GM12878 (cell line): ENCODE measurements at regions not wholly inside any gene's neighbourhood (a gene's known extent, or its start where the extent isn't known, plus 50 kb on each side); places are given as distances from the start of the nearest gene placed in this dataset.

Experiments
- ATAC-seq: fragments of 200-7000 bp; cut with Tn5 transposase; 3 replicates; pipeline ENCODE4 v1.9.1; 2020; ENCODE audit warnings: mild to moderate bottlenecking, moderate library complexity
- BruUV-seq: library from RNA; stranded (reverse); fragments of 400-500 nt; replicated peaks from 2 replicates; lab custom pipeline; 2021; lab: Mats Ljungman, UMichigan
- CTCF ChIA-PET: fragments of 300-600 bp; sonication (Branson Sonifier 250); formaldehyde crosslinking; extraction: SDS; loops from one replicate; lab custom pipeline; 2021; ENCODE audit warnings: inconsistent platforms; lab: Yijun Ruan, JAX
- POLR2A ChIA-PET: fragments of 350-600 bp; formaldehyde crosslinking; extraction: SDS; loops from one replicate; lab custom pipeline; 2021; ENCODE audit warnings: inconsistent platforms; lab: Charles Lee
- RAD21 ChIA-PET: fragments of 300-600 bp; sonication (Branson Sonifier 250); formaldehyde crosslinking; loops from one replicate; lab custom pipeline; 2023; ENCODE audit warnings: antibody characterized with exemption; ENCODE audit not compliant: unreplicated experiment; lab: Charles Lee
- SMC1A ChIA-PET: fragments of 300-600 bp; sonication (Branson Sonifier 250); formaldehyde crosslinking; loops from one replicate; lab custom pipeline; 2023; ENCODE audit not compliant: unreplicated experiment, uncharacterized antibody; lab: Charles Lee
- DNase-seq: peaks from one replicate; pipeline ENCODE4 v3.0.0-alpha.2; 2011; ENCODE audit warnings: low read depth, low spot score
- FAIRE-seq: peaks from 3 replicates; lab custom pipeline; 2011; peaks lifted over from hg19 to GRCh38; lab: Jason Lieb, UNC
- H2AFZ ChIP-seq: 2 replicates; pipeline ENCODE4 v1.6.0; 2011; ENCODE audit warnings: low read depth, low read length, control low read depth; ENCODE audit not compliant: control insufficient read depth
- H3K27ac ChIP-seq: 2 replicates; pipeline ENCODE4 v1.5.1; 2011; ENCODE audit warnings: control low read depth; ENCODE audit not compliant: control insufficient read depth, insufficient read depth
- H3K27me3 ChIP-seq, 2 experiments: replicated peaks in 1 of 2; 2 replicates each; pipeline versions ENCODE4 v1.6.0 to v1.6.1; 2011; ENCODE audit warnings: low read length in 1 of 2; ENCODE audit not compliant: control insufficient read depth in 2 of 2, insufficient read depth in 2 of 2
- H3K36me3 ChIP-seq, 2 experiments: 2 replicates each; pipeline ENCODE4 v1.5.1; 2011; ENCODE audit warnings: low read length in 1 of 2; ENCODE audit not compliant: control insufficient read depth in 2 of 2, insufficient read depth in 2 of 2
- H3K4me1 ChIP-seq: 2 replicates; pipeline ENCODE4 v1.6.1; 2011; ENCODE audit warnings: mild to moderate bottlenecking, low read length, moderate library complexity, mixed read lengths; ENCODE audit not compliant: control insufficient read depth, insufficient read depth
- H3K4me2 ChIP-seq: 2 replicates; pipeline ENCODE4 v1.6.0; 2011; ENCODE audit warnings: control low read depth; ENCODE audit not compliant: control insufficient read depth, insufficient read depth
- H3K4me3 ChIP-seq: fragments of 200-600 bp; sonication (generic); 2 replicates; pipeline ENCODE4 v1.5.1; 2016
- H3K79me2 ChIP-seq: 2 replicates; pipeline ENCODE4 v1.6.0; 2011; ENCODE audit warnings: low read length; ENCODE audit not compliant: control insufficient read depth, insufficient read depth
- H3K9ac ChIP-seq: 2 replicates; pipeline ENCODE4 v1.8.0; 2011; ENCODE audit warnings: low read length, control low read depth, mixed read lengths; ENCODE audit not compliant: control insufficient read depth, insufficient read depth
- H3K9me3 ChIP-seq: replicated peaks from 3 replicates; pipeline ENCODE4 v1.5.1; 2011; ENCODE audit warnings: mild to moderate bottlenecking, low read length; ENCODE audit not compliant: control insufficient read depth, insufficient read depth
- H4K20me1 ChIP-seq: 2 replicates; pipeline ENCODE4 v1.6.0; 2011; ENCODE audit not compliant: control insufficient read depth, insufficient read depth
- E2F8 ChIP-seq: fragments of 450-650 bp; IDR thresholded peaks from 2 replicates; pipeline ENCODE4 v1.6.1; 2018; ENCODE audit warnings: mild to moderate bottlenecking, low read depth, moderate library complexity; ENCODE audit not compliant: partially characterized antibody
- EP300 ChIP-seq, 2 experiments: fragments of 150-350 bp in 1 of 2; IDR thresholded peaks; 2 replicates each; pipeline ENCODE4 v1.6.1; 2011 to 2012; ENCODE audit warnings: low read depth in 2 of 2, low read length in 2 of 2, borderline replicate concordance in 1 of 2, improper control_type of control experiment in 1 of 2, inconsistent platforms in 1 of 2; ENCODE audit not compliant: control insufficient read depth in 1 of 2
- KAT2A ChIP-seq: conservative IDR thresholded peaks from 2 replicates; pipeline ENCODE4 v1.6.1; 2011; ENCODE audit warnings: low read depth, low read length; ENCODE audit not compliant: control insufficient read depth
- MLLT1 ChIP-seq: fragments of 450-650 bp; IDR thresholded peaks from 2 replicates; pipeline ENCODE4 v1.6.1; 2016; ENCODE audit warnings: mild to moderate bottlenecking
- NFXL1 ChIP-seq: fragments of 450-650 bp; IDR thresholded peaks from 2 replicates; pipeline ENCODE4 v1.6.1; 2017; ENCODE audit warnings: antibody characterized with exemption, mild to moderate bottlenecking, borderline replicate concordance
- NRF1 ChIP-seq: conservative IDR thresholded peaks from 2 replicates; pipeline ENCODE4 v1.6.1; 2011; ENCODE audit warnings: mild to moderate bottlenecking, low read depth, low read length, improper control_type of control experiment
- POLR2A ChIP-seq: IDR thresholded peaks from 2 replicates; pipeline ENCODE4 v1.6.1; 2011; ENCODE audit warnings: low read depth, mild to moderate bottlenecking, low read length
- POLR2AphosphoS2 ChIP-seq: IDR thresholded peaks from 2 replicates; pipeline ENCODE4 v1.6.1; 2011; ENCODE audit warnings: low read depth, mild to moderate bottlenecking, low read length, improper control_type of control experiment, moderate library complexity
- RBBP5 ChIP-seq: fragments of 200-600 bp; sonication (generic); conservative IDR thresholded peaks from 2 replicates; pipeline ENCODE4 v1.6.1; 2016
- RCOR1 ChIP-seq: conservative IDR thresholded peaks from 2 replicates; pipeline ENCODE4 v1.6.1; 2012; ENCODE audit warnings: low read depth, low read length, improper control_type of control experiment
- RFX5 ChIP-seq: IDR thresholded peaks from 2 replicates; pipeline ENCODE4 v1.6.1; 2011; ENCODE audit warnings: low read depth, low read length, improper control_type of control experiment
- SIN3A ChIP-seq: IDR thresholded peaks from 2 replicates; pipeline ENCODE4 v1.6.1; 2012; ENCODE audit warnings: low read depth, low read length, improper control_type of control experiment
- SP1 ChIP-seq: IDR thresholded peaks from one replicate; pipeline ENCODE4 v1.6.1; 2011; ENCODE audit warnings: low read depth, low read length
- SUZ12 ChIP-seq: fragments of 200-600 bp; sonication (generic); IDR thresholded peaks from one replicate; pipeline ENCODE4 v1.6.1; 2018; ENCODE audit warnings: antibody characterized with exemption, mild to moderate bottlenecking; ENCODE audit not compliant: unreplicated experiment
- YY1 ChIP-seq: IDR thresholded peaks from 2 replicates; pipeline ENCODE4 v1.6.1; 2011; ENCODE audit warnings: low read depth, mild to moderate bottlenecking, low read length
- ZZZ3 ChIP-seq: IDR thresholded peaks from 2 replicates; pipeline ENCODE4 v1.6.1; 2011; ENCODE audit warnings: low read depth; ENCODE audit not compliant: control insufficient read depth, insufficient read length
- WGBS: methylation state at CpG from one replicate; pipeline ENCODE4 v1.1.6; 2016; ENCODE audit warnings: low lambda C conversion rate; ENCODE audit not compliant: insufficient replicate concordance, insufficient coverage; ENCODE audit errors: missing lambda C conversion rate; 5-methylcytosine and 5-hydroxymethylcytosine counted together
- in situ Hi-C: fragments of 300-500 bp; cut with MboI; formaldehyde crosslinking; loops from 9 replicates; pipeline ENCODE4 v1.14.3; 2018; ENCODE audit warnings: mixed read lengths
- intact Hi-C: fragments of 100-400 bp; cut with micrococcal nuclease; formaldehyde crosslinking; loops from one replicate; pipeline ENCODE4 v1.14.2; 2022; ENCODE audit not compliant: unreplicated experiment

- TF ChIP-seq KAT2A (no peak), MLLT1 (no peak), YY1 (no peak), ZZZ3 (no peak)
Observed at GRCh38 chr15:38871638-38872037, 307.0 kb upstream of the RASGRP1 start (continued).

- BruUV-seq = no TSS peak
- no peaks in the 10 kb centered on the region for H3K79me2 ChIP-seq
- H3K9ac ChIP-seq = no peak overlapping the region
- FAIRE-seq (no peak), DNase-seq (no peak), ATAC-seq (no peak)
- no peak for TF ChIP-seq SP1
- TF ChIP-seq POLR2AphosphoS2 = no peak
- TF ChIP-seq RBBP5 = no peak
- TF ChIP-seq RFX5 = no peak
- TF ChIP-seq SUZ12 = no peak
- no peak for TF ChIP-seq NFXL1
- TF ChIP-seq SIN3A = no peak
- TF ChIP-seq EP300 (IDR thresholded peaks at IDR 0.05; ENCODE audit: borderline replicate concordance in 1 of 2, control insufficient read depth in 1 of 2, low read depth in 2 of 2, low read length in 2 of 2) = no peak
- TF ChIP-seq RCOR1 = no peak
- no peak for TF ChIP-seq E2F8
- TF ChIP-seq YY1 = no peak
- no peak for TF ChIP-seq NRF1
- no peak for TF ChIP-seq POLR2A
- H3K27ac ChIP-seq = no peak overlapping the region
- no peaks in the 10 kb centered on the region for H3K9me3 ChIP-seq
- intact Hi-C loops = no loop called here
- ChIA-PET RAD21 (no interaction called here), CTCF (interaction anchor here (0.6 to 0.8 kb wide), 3 partner anchors 9 to 740 kb away, joined by 3 read pairs; no protein-coding TSS in a partner anchor), POLR2A (no interaction called here), SMC1A (no interaction called here)
- H3K27me3 ChIP-seq = no peaks in the 10 kb centered on the region
- in situ Hi-C loops = no loop called here
- no peaks in the 10 kb centered on the region for H3K36me3 ChIP-seq
- no peaks in the 10 kb centered on the region for H4K20me1 ChIP-seq
- H2AFZ ChIP-seq = no peak overlapping the region
- H3K4me2 ChIP-seq = no peak overlapping the region
- no peak overlapping the region for H3K4me3 ChIP-seq
- H3K4me1 ChIP-seq = no peaks in the 10 kb centered on the region
- 37% methylated on average over 5 of the region's 5 CpGs for WGBS
Observed at GRCh38 chr15:38872732-38873131, 308.1 kb upstream of the RASGRP1 start.
